Testis (tissue), 2 donors: ENCODE measurements at regions not wholly inside any gene's neighbourhood (a gene's known extent, or its start where the extent isn't known, plus 50 kb on each side); places are given as distances from the start of the nearest gene placed in this dataset.

Experiments
- DNase-seq: peaks from one replicate; pipeline ENCODE4 v3.0.0-alpha.2; 2019
- H3K27ac ChIP-seq, 2 donors: fragments of 200-600 bp; sonication (generic); one replicate each; pipeline ENCODE4 v1.5.1; 2019
- H3K27me3 ChIP-seq: fragments of 200-600 bp; sonication (generic); one replicate; pipeline ENCODE4 v1.5.1; 2019
- H3K36me3 ChIP-seq: fragments of 200-600 bp; sonication (generic); one replicate; pipeline ENCODE4 v1.5.1; 2017; ENCODE audit warnings: low read depth; ENCODE audit errors: missing control alignments
- H3K4me1 ChIP-seq: fragments of 200-600 bp; sonication (generic); one replicate; pipeline ENCODE4 v1.5.1; 2019
- H3K4me3 ChIP-seq, 2 donors: fragments of 200-600 bp; sonication (generic); one replicate each; pipeline ENCODE4 v1.5.1; 2017 to 2019
- H3K9me3 ChIP-seq: fragments of 200-600 bp; sonication (generic); one replicate; pipeline ENCODE4 v1.5.1; 2017
- POLR2A ChIP-seq: fragments of 450-650 bp; IDR thresholded peaks from one replicate; pipeline ENCODE4 v1.6.1; 2017; ENCODE audit warnings: antibody characterized with exemption, mild to moderate bottlenecking, moderate library complexity
- WGBS, 2 donors: methylation state at CpG; one replicate each; pipeline ENCODE4 v1.1.5; 2018; 5-methylcytosine and 5-hydroxymethylcytosine counted together
- intact Hi-C: fragments of 100-400 bp; cut with DNase I; formaldehyde crosslinking; loops from one replicate; pipeline ENCODE4 v1.15.1; 2023; ENCODE audit warnings: low total_unique reads
- TF ChIP-seq, protein P1 (sequence below), 3 experiments: fragments of 450-650 bp in 2 of 3; fragments of 200-600 bp in 1 of 3; sonication (generic) in 1 of 3; IDR thresholded peaks; one replicate each; pipeline ENCODE4 v1.5.1; 2016 to 2019; ENCODE audit warnings: antibody characterized with exemption in 3 of 3, mild to moderate bottlenecking in 2 of 3, moderate library complexity in 1 of 3

DNA sequence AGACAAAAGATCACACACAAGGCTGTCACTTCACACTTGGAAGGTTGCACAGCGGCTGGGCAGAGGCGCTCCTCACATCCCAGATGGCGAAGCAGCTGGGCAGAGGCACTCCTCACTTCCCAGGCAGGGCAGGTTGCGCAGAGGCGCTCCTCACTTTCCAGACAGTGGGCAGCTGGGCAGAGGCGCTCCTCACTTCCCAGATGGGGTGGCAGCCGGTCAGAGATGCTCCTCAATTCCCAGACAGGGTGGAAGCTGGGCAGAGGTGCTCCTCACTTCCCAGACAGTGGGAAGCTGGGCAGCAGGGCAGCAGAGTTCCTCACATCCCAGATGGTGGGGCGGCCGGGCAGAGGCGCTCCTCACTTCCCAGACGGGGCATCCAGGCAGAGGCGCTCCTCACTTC is 199.2 kb downstream of the RTL9 start:
- Histone ChIP-seq H3K27ac (no peak overlapping the region), H3K36me3 (no peaks in the 10 kb centered on the region), H3K27me3 (no peaks in the 10 kb centered on the region), H3K4me1 (no peaks in the 10 kb centered on the region), H3K9me3 (no peaks in the 10 kb centered on the region), H3K4me3 (no peak overlapping the region)
- intact Hi-C loops = no loop called here
- WGBS, 2 donors = 88 to 100% methylated on average over 2 to 12 of the region's 12 CpGs
- no peak for DNase-seq
- TF ChIP-seq, protein P1, sequence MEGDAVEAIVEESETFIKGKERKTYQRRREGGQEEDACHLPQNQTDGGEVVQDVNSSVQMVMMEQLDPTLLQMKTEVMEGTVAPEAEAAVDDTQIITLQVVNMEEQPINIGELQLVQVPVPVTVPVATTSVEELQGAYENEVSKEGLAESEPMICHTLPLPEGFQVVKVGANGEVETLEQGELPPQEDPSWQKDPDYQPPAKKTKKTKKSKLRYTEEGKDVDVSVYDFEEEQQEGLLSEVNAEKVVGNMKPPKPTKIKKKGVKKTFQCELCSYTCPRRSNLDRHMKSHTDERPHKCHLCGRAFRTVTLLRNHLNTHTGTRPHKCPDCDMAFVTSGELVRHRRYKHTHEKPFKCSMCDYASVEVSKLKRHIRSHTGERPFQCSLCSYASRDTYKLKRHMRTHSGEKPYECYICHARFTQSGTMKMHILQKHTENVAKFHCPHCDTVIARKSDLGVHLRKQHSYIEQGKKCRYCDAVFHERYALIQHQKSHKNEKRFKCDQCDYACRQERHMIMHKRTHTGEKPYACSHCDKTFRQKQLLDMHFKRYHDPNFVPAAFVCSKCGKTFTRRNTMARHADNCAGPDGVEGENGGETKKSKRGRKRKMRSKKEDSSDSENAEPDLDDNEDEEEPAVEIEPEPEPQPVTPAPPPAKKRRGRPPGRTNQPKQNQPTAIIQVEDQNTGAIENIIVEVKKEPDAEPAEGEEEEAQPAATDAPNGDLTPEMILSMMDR (IDR thresholded peaks at IDR 0.05) = no peak
- no peak for TF ChIP-seq POLR2A

DNA sequence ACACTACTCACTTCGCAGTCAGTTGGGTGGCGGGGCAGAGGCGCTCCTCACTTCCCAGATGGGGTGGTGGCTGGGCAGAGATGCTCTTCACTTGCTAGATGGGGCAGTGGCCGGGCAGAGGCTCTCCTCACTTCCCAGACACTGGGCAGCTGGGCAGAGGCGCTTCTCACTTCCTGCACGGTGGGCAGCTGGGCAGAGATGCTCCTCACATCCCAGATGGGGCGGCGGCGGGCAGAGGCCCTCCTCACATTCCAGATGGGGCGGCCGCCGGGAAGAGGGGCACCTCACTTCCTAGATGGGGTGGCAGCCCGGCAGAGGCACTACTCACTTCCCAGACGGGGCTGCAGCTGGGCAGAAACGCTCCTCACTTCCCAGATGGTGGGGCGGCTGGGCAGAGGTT is 199.8 kb downstream of the RTL9 start:
- Histone ChIP-seq H3K36me3 (no peaks in the 10 kb centered on the region), H3K4me1 (no peaks in the 10 kb centered on the region), H3K9me3 (no peaks in the 10 kb centered on the region), H3K4me3 (no peak overlapping the region), H3K27me3 (no peaks in the 10 kb centered on the region), H3K27ac (no peak overlapping the region)
- intact Hi-C loops = no loop called here
- no peak for TF ChIP-seq POLR2A
- TF ChIP-seq, protein P1 (IDR thresholded peaks at IDR 0.05) = no peak
- DNase-seq = no peak
- WGBS, 2 donors = 100% methylated on average over 3 of the region's 16 CpGs; no CpG with 5 or more reads in 1 of the 2 donors

DNA sequence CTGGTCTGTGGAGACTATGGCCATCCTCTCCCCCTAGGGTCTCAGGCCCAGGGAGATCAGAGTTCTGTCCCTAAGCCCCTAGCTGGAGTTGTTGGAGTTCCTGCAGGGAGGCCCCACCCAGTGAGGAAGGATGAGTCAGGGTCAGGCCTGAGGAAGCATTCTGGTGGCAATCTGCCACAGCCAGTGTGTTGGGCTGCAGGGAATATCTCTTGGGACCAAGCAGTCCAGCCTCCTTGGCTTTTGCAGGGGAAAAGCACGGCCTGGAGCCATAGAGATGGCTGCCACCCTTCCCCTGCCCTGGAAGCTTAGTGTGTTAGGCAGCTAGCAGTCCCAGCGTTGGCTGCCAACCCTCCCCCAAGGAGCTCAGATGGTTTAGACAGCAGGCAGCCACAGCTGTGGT is 202.4 kb downstream of the RTL9 start:
- intact Hi-C loops = no loop called here
- Histone ChIP-seq H3K9me3 (no peaks in the 10 kb centered on the region), H3K4me3 (no peak overlapping the region), H3K4me1 (no peaks in the 10 kb centered on the region), H3K27me3 (no peaks in the 10 kb centered on the region), H3K27ac (no peak overlapping the region), H3K36me3 (no peaks in the 10 kb centered on the region)
- no peak for TF ChIP-seq POLR2A
- TF ChIP-seq, protein P1 (IDR thresholded peaks at IDR 0.05) = no peak
- WGBS, 2 donors = no CpG with 5 or more reads among the region's 2 CpGs
- no peak for DNase-seq

DNA sequence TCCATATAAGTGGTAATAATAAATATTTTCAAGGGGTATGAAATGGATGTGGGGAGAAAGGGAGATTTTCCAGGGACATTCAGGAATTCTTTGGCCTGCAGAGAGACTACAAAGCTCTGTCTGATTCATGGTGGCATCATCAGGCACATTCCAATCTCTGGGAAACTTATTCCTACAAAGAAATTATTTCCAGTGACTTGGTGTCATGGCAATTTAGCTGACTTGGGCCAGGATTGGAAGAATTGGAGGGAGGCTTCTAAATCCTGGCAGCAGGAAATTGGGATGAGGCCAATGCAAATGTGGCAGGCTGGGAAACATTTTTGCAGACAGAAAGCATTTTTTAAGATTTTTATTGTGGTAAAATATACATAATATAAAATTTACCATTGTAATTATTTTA is 204.6 kb downstream of the RTL9 start:
- H3K36me3 ChIP-seq = no peaks in the 10 kb centered on the region
- H3K27me3 ChIP-seq = no peaks in the 10 kb centered on the region
- H3K4me1 ChIP-seq = no peaks in the 10 kb centered on the region
- no peak overlapping the region for H3K4me3 ChIP-seq
- no peak overlapping the region for H3K27ac ChIP-seq
- H3K9me3 ChIP-seq = no peaks in the 10 kb centered on the region
- intact Hi-C loops = no loop called here
- TF ChIP-seq, protein P1 (IDR thresholded peaks at IDR 0.05) = no peak
- TF ChIP-seq POLR2A = no peak
- no peak for DNase-seq

DNA sequence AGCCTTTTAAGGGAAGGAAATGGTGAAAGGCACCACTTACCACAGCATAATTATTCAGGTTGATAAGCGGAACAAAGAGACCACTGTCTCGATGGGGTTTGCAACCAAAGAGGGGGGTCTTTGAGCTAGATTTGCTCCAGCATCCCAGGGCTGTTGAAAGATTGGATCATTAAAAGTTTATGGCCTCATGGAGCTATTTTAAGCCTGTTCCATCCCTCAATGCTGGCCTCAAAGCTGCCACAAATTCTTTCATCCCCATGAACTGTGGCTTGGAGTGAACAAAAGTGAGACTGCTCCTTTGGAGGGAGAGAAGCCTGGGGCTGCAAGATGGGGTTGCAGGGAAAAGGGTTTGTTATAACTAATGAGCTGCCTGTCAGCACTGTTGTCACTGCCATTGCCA is 209.8 kb downstream of the RTL9 start:
- Histone ChIP-seq H3K27ac (no peak overlapping the region), H3K27me3 (no peaks in the 10 kb centered on the region), H3K4me1 (no peaks in the 10 kb centered on the region), H3K4me3 (no peak overlapping the region), H3K36me3 (no peaks in the 10 kb centered on the region), H3K9me3 (no peaks in the 10 kb centered on the region)
- intact Hi-C loops = no loop called here
- TF ChIP-seq, protein P1 (IDR thresholded peaks at IDR 0.05) = no peak
- TF ChIP-seq POLR2A = no peak
- DNase-seq = no peak
- WGBS, 2 donors = 26 to 64% methylated on average over 2 of the region's 2 CpGs
